CD4-positive, alpha-beta T cell treated with Interleukin-4 for 4 hours (primary cell): ENCODE measurements at regions not wholly inside any gene's neighbourhood (a gene's known extent, or its start where the extent isn't known, plus 50 kb on each side); places are given as distances from the start of the nearest gene placed in this dataset.

ENCODE experiments used
- DNase-seq: peaks from one replicate; pipeline ENCODE4 v3.0.0-alpha.2; 2020

GRCh38 chr19:16000024-16000663, 51.3 kb downstream of the OR10H4 start:
- no peak for DNase-seq

GRCh38 chr19:16001481-16002312, 52.9 kb downstream of the OR10H4 start:
- peak; percentile 60 for DNase-seq

GRCh38 chr19:16002406-16003384, 53.9 kb downstream of the OR10H4 start:
- DNase-seq: no peak

GRCh38 chr19:16003391-16003790, 54.6 kb downstream of the OR10H4 start:
- no peak for DNase-seq

GRCh38 chr19:16005925-16006324, 57.1 kb downstream of the OR10H4 start:
- no peak for DNase-seq

- DNase-seq: no peak
Measured at GRCh38 chr19:16012552-16012951, 63.7 kb upstream of the TPM4 start.

GRCh38 chr19:16013181-16013850, 63.0 kb upstream of the TPM4 start:
- DNase-seq: no peak

GRCh38 chr19:16013851-16014840, 62.1 kb upstream of the TPM4 start:
- no peak for DNase-seq

- no peak for DNase-seq
Measured at GRCh38 chr19:16014923-16015804, 61.1 kb upstream of the TPM4 start.

GRCh38 chr19:16015805-16016173, 60.5 kb upstream of the TPM4 start:
- DNase-seq: no peak

GRCh38 chr19:16016226-16017137, 59.8 kb upstream of the TPM4 start:
- no peak for DNase-seq

- no peak for DNase-seq
Measured at GRCh38 chr19:16017138-16017490, 59.2 kb upstream of the TPM4 start.

- DNase-seq: no peak
Measured at GRCh38 chr19:16018106-16018755, 58.1 kb upstream of the TPM4 start.

GRCh38 chr19:16018801-16019551, 57.3 kb upstream of the TPM4 start:
- no peak for DNase-seq

GRCh38 chr19:16019691-16020448, 56.4 kb upstream of the TPM4 start:
- DNase-seq: no peak

- no peak for DNase-seq
Measured at GRCh38 chr19:16021796-16022195, 54.5 kb upstream of the TPM4 start.

GRCh38 chr19:16022251-16022650, 54.0 kb upstream of the TPM4 start:
- DNase-seq: no peak
